ENCODE measurements at regions not wholly inside any gene's neighbourhood (a gene's known extent, or its start where the extent isn't known, plus 50 kb on each side); places are given as distances from the start of the nearest gene placed in this dataset.

DNA sequence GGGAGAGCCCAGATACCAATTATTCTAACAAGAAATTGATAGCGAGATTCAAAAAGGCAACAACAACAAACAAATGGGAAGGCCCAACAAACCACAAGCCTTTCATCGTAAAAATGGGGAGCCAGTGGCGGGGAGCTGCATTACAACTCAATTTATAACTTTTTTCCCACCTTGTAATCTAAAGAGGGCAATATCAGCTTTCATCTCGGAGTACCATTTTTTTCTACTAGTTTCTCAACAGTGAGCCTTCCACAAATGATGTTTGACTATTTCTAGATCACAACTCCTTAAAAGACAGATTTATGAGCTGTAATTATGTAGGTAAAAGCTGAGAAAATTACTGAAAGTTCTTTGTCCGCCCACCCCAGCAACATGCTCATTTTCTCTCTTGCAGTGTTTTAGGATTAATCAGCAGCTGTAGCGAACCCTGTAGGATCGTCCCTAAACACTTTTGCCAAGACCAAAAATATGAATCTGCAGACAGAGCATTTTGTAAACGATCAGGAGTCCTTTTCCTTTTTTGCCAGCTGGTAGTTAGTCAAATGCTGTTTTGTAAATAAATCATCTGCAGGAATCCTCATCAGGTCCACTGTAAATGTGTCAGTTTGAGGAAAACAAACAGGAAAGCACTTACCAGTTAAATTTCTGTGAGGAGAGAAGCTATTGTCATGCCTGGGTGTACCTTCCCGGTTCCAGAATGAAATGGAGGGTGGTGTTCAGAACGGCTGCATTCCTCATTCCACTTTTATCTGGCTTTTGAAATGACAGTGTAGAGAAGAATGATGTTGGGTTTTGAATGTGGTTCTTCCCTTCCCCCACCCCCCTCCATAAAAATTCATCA is 53.2 kb downstream of the EEF1B2 start:
- Mint-ChIP-seq H3K9me3 (no peaks in the 10 kb centered on the region), H3K36me3 (no peaks in the 10 kb centered on the region), H3K4me1 (no peaks in the 10 kb centered on the region), H3K4me3 (no peak overlapping the region), H3K27me3 (ENCODE audit: low read depth in 2 of 2) (peaks cover 23 to 36% of the 10 kb centered on the region in 2 donors), H3K27ac (no peak overlapping the region)
- no peaks in the 10 kb centered on the region for H3K4me1 ChIP-seq (ENCODE audit: control insufficient read depth, insufficient read depth, low read length)
- no peak overlapping the region for H3K4me3 ChIP-seq (ENCODE audit: low read length)
- 49% methylated on average over 8 of the region's 10 CpGs for WGBS (ENCODE audit: insufficient coverage)
- no peaks in the 10 kb centered on the region for H3K9me3 ChIP-seq (ENCODE audit: control insufficient read depth, insufficient read depth, low read length)
- no peak overlapping the region for H3K27ac ChIP-seq (ENCODE audit: low read length)
- no peak for TF ChIP-seq CTCF (IDR thresholded peaks at IDR 0.05)
- H3K27me3 ChIP-seq (ENCODE audit: control insufficient read depth, insufficient read depth, low read length) = no peaks in the 10 kb centered on the region
- ATAC-seq (no peak), DNase-seq (no peak)
- intact Hi-C loops (cut with micrococcal nuclease) = no loop called here
- H3K36me3 ChIP-seq (ENCODE audit: control insufficient read depth, insufficient read depth, low read length) = no peaks in the 10 kb centered on the region

DNA sequence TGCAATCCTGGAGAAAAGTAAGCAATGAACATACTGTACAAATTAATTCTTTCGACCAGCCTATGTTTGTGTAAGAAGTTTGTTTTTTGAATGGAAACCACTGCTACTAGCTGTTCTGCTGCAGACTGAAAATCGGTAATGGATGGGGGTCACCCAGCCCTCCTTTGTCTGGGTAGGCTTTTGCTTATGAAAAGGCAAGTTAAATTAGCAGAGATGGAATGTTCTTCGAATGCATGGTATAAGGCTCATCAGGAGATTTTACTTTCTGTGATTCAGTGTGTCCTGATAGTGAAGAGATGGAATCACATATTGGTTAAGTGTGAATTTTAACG is 53.8 kb downstream of the EEF1B2 start:
- intact Hi-C loops (cut with micrococcal nuclease) = no loop called here
- no peak for DNase-seq
- no peak overlapping the region for H3K4me3 Mint-ChIP-seq
- no peaks in the 10 kb centered on the region for H3K36me3 Mint-ChIP-seq
- no peak overlapping the region for H3K27ac Mint-ChIP-seq
- no peak overlapping the region for H3K27ac ChIP-seq (ENCODE audit: low read length)
- no peak for ATAC-seq
- H3K36me3 ChIP-seq (ENCODE audit: control insufficient read depth, insufficient read depth, low read length) = no peaks in the 10 kb centered on the region
- H3K4me3 ChIP-seq (ENCODE audit: low read length) = no peak overlapping the region
- no peaks in the 10 kb centered on the region for H3K9me3 ChIP-seq (ENCODE audit: control insufficient read depth, insufficient read depth, low read length)
- no peaks in the 10 kb centered on the region for H3K9me3 Mint-ChIP-seq
- no peaks in the 10 kb centered on the region for H3K4me1 ChIP-seq (ENCODE audit: control insufficient read depth, insufficient read depth, low read length)
- H3K4me1 Mint-ChIP-seq = no peaks in the 10 kb centered on the region
- peaks cover 24 to 42% of the 10 kb centered on the region in 2 donors for H3K27me3 Mint-ChIP-seq (ENCODE audit: low read depth in 2 of 2)
- H3K27me3 ChIP-seq (ENCODE audit: control insufficient read depth, insufficient read depth, low read length) = no peaks in the 10 kb centered on the region
- 46% methylated on average over 4 of the region's 4 CpGs for WGBS (ENCODE audit: insufficient coverage)
- no peak for TF ChIP-seq CTCF (IDR thresholded peaks at IDR 0.05)

- no peak overlapping the region for H3K4me3 Mint-ChIP-seq
- H3K36me3 ChIP-seq (ENCODE audit: control insufficient read depth, insufficient read depth, low read length) = no peaks in the 10 kb centered on the region
- H3K9me3 Mint-ChIP-seq = peaks cover 0 to 4% of the 10 kb centered on the region in 2 donors
- WGBS (ENCODE audit: insufficient coverage) = 45% methylated on average over 4 of the region's 5 CpGs
- no peaks in the 10 kb centered on the region for H3K27me3 ChIP-seq (ENCODE audit: control insufficient read depth, insufficient read depth, low read length)
- H3K9me3 ChIP-seq (ENCODE audit: control insufficient read depth, insufficient read depth, low read length) = no peaks in the 10 kb centered on the region
- no peak overlapping the region for H3K27ac ChIP-seq (ENCODE audit: low read length)
- no peaks in the 10 kb centered on the region for H3K4me1 Mint-ChIP-seq
- no peak for TF ChIP-seq CTCF (IDR thresholded peaks at IDR 0.05)
- intact Hi-C loops (cut with micrococcal nuclease) = no loop called here
- H3K4me3 ChIP-seq (ENCODE audit: low read length) = no peak overlapping the region
- H3K27me3 Mint-ChIP-seq (ENCODE audit: low read depth in 2 of 2) = peaks cover 30 to 55% of the 10 kb centered on the region in 2 donors
- H3K4me1 ChIP-seq (ENCODE audit: control insufficient read depth, insufficient read depth, low read length) = no peaks in the 10 kb centered on the region
- no peak for DNase-seq
- ATAC-seq = no peak
- no peaks in the 10 kb centered on the region for H3K36me3 Mint-ChIP-seq
- no peak overlapping the region for H3K27ac Mint-ChIP-seq
These were observed 57.3 kb upstream of the ZDBF2 start for GRCh38 chr2:206217166-206217565.

GRCh38 chr2:206217743-206218142 is 56.7 kb upstream of the ZDBF2 start:
- H3K4me1 ChIP-seq (ENCODE audit: control insufficient read depth, insufficient read depth, low read length) = no peaks in the 10 kb centered on the region
- H3K27ac Mint-ChIP-seq = no peak overlapping the region
- DNase-seq = no peak
- H3K27me3 ChIP-seq (ENCODE audit: control insufficient read depth, insufficient read depth, low read length) = no peaks in the 10 kb centered on the region
- H3K4me3 Mint-ChIP-seq = no peak overlapping the region
- intact Hi-C loops (cut with micrococcal nuclease) = no loop called here
- H3K4me1 Mint-ChIP-seq = no peaks in the 10 kb centered on the region
- H3K36me3 ChIP-seq (ENCODE audit: control insufficient read depth, insufficient read depth, low read length) = no peaks in the 10 kb centered on the region
- H3K9me3 Mint-ChIP-seq = peaks cover 0 to 4% of the 10 kb centered on the region in 2 donors
- peaks cover 27 to 50% of the 10 kb centered on the region in 2 donors for H3K27me3 Mint-ChIP-seq (ENCODE audit: low read depth in 2 of 2)
- 9% methylated on average over 6 of the region's 6 CpGs for WGBS (ENCODE audit: insufficient coverage)
- no peak for ATAC-seq
- no peaks in the 10 kb centered on the region for H3K9me3 ChIP-seq (ENCODE audit: control insufficient read depth, insufficient read depth, low read length)
- H3K36me3 Mint-ChIP-seq = no peaks in the 10 kb centered on the region
- no peak for TF ChIP-seq CTCF (IDR thresholded peaks at IDR 0.05)
- H3K4me3 ChIP-seq (ENCODE audit: low read length) = no peak overlapping the region
- H3K27ac ChIP-seq (ENCODE audit: low read length) = no peak overlapping the region
